Naive thymus-derived CD4-positive, alpha-beta T cell (primary cell): ENCODE measurements at regions not wholly inside any gene's neighbourhood (a gene's known extent, or its start where the extent isn't known, plus 50 kb on each side); places are given as distances from the start of the nearest gene placed in this dataset.

ENCODE experiments used
- ATAC-seq: fragments of 150-1000 bp; cut with Tn5 transposase; 2 replicates; pipeline ENCODE4 v1.10.0; 2021; ENCODE audit warnings: mild to moderate bottlenecking, moderate library complexity
- CTCF ChIA-PET: fragments of 350-600 bp; sonication (Branson Sonifier 250); formaldehyde crosslinking; loops from one replicate; lab custom pipeline; 2021; ENCODE audit warnings: antibody characterized with exemption; lab: Charles Lee
- POLR2A ChIA-PET: fragments of 350-600 bp; sonication (Branson Sonifier 250); formaldehyde crosslinking; loops from one replicate; lab custom pipeline; 2021; ENCODE audit warnings: antibody characterized with exemption, inconsistent platforms; lab: Charles Lee
- DNase-seq, 9 donors: peaks; one replicate each; pipeline versions ENCODE4 v3.0.0 to v3.0.0-alpha.2; 2020 to 2022; ENCODE audit warnings: mixed read lengths in 1 of 9
- H3K27ac ChIP-seq: one replicate; pipeline ENCODE4 v1.7.0; 2013; ENCODE audit warnings: mild to moderate bottlenecking, low read depth, low read length, moderate library complexity
- H3K27me3 ChIP-seq, 2 donors: one replicate each; pipeline ENCODE4 v1.7.0; 2013; ENCODE audit warnings: low read length in 2 of 2, mild to moderate bottlenecking in 2 of 2, moderate library complexity in 2 of 2; ENCODE audit not compliant: control insufficient read depth in 2 of 2, insufficient read depth in 2 of 2
- H3K36me3 ChIP-seq, 3 experiments: 1 replicate in 2 of 3; 2 replicates in 1 of 3; pipeline ENCODE4 v1.7.0; 2013; ENCODE audit warnings: low read length in 3 of 3, mild to moderate bottlenecking in 3 of 3, moderate library complexity in 1 of 3; ENCODE audit not compliant: insufficient read depth in 3 of 3, control insufficient read depth in 2 of 3
- H3K4me1 ChIP-seq, 2 donors: one replicate each; pipeline ENCODE4 v1.7.0; 2013; ENCODE audit warnings: low read length in 2 of 2, mild to moderate bottlenecking in 2 of 2, moderate library complexity in 1 of 2; ENCODE audit not compliant: control insufficient read depth in 2 of 2, insufficient read depth in 2 of 2
- H3K4me3 ChIP-seq: 2 replicates; pipeline ENCODE4 v1.7.0; 2013; ENCODE audit warnings: mild to moderate bottlenecking, low read length
- H3K9me3 ChIP-seq, 3 experiments: 1 replicate in 2 of 3; 2 replicates in 1 of 3; pipeline ENCODE4 v1.7.0; 2013; ENCODE audit warnings: low read length in 3 of 3; ENCODE audit not compliant: control insufficient read depth in 2 of 3
- H3K27ac Mint-ChIP-seq, 9 donors: one replicate each; pipeline ENCODE4 v1.8.0; 2020 to 2022; ENCODE audit warnings: mixed read lengths in 9 of 9, mild to moderate bottlenecking in 8 of 9, moderate library complexity in 5 of 9, inconsistent platforms in 2 of 9
- H3K27me3 Mint-ChIP-seq, 5 donors: one replicate each; pipeline ENCODE4 v1.8.0; 2021 to 2022; ENCODE audit warnings: mixed read lengths in 5 of 5, mild to moderate bottlenecking in 1 of 5
- H3K36me3 Mint-ChIP-seq, 5 donors: one replicate each; pipeline ENCODE4 v1.8.0; 2020 to 2022; ENCODE audit warnings: mixed read lengths in 5 of 5, mild to moderate bottlenecking in 3 of 5, inconsistent platforms in 1 of 5
- H3K4me1 Mint-ChIP-seq, 7 donors: one replicate each; pipeline ENCODE4 v1.8.0; 2020 to 2022; ENCODE audit warnings: mixed read lengths in 7 of 7, mild to moderate bottlenecking in 3 of 7, inconsistent platforms in 1 of 7
- H3K4me3 Mint-ChIP-seq, 10 donors: one replicate each; pipeline ENCODE4 v1.8.0; 2020 to 2022; ENCODE audit warnings: mild to moderate bottlenecking in 10 of 10, mixed read lengths in 10 of 10, moderate library complexity in 6 of 10, inconsistent platforms in 2 of 10
- H3K9me3 Mint-ChIP-seq, 11 donors: one replicate each; pipeline ENCODE4 v1.8.0; 2020 to 2022; ENCODE audit warnings: mixed read lengths in 11 of 11, mild to moderate bottlenecking in 4 of 11, inconsistent platforms in 1 of 11, moderate library complexity in 1 of 11
- intact Hi-C, 2 donors: fragments of 100-400 bp; cut with micrococcal nuclease; formaldehyde crosslinking; loops; one replicate each; pipeline ENCODE4 v1.15.1; 2023

GRCh38 chr5:28710360-28710759, 1672.0 kb upstream of the CDH9 start:
- ChIA-PET POLR2A (no interaction called here), CTCF (no interaction called here)
- peaks cover 3 to 30% (median 9%) of the 10 kb centered on the region in 11 donors for H3K9me3 Mint-ChIP-seq
- no peak overlapping the region for H3K27ac Mint-ChIP-seq
- no peak overlapping the region for H3K27ac ChIP-seq
- H3K4me1 Mint-ChIP-seq = no peaks in the 10 kb centered on the region
- no peaks in the 10 kb centered on the region for H3K36me3 ChIP-seq
- ATAC-seq (no peak), DNase-seq (no peak)
- H3K9me3 ChIP-seq = no peaks in the 10 kb centered on the region
- no peaks in the 10 kb centered on the region for H3K27me3 Mint-ChIP-seq
- no peak overlapping the region for H3K4me3 ChIP-seq
- H3K27me3 ChIP-seq = no peaks in the 10 kb centered on the region
- H3K4me1 ChIP-seq = no peaks in the 10 kb centered on the region
- H3K4me3 Mint-ChIP-seq = no peak overlapping the region
- intact Hi-C loops = no loop called here
- H3K36me3 Mint-ChIP-seq = no peaks in the 10 kb centered on the region

DNA sequence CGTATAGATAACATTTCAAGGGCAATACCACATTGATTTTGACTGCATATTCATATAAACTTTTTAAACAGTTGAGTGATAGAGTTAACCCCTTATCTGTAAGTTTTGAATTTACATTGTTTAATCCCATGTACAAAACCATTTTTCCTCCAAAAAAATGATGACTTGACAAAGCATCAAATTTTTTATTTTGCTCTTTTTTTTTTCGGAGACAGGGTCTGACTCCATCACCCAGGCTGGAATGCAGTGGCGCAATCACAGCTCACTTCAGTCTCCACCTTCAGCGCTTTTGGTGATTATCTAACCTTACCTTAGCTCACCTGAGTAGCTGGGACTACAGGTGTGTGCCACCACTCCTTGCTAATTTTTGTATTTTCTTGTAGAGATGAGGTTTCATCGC, 1670.1 kb upstream of the CDH9 start:
- no peak overlapping the region for H3K27ac Mint-ChIP-seq
- intact Hi-C loops = no loop called here
- no peaks in the 10 kb centered on the region for H3K27me3 Mint-ChIP-seq
- ATAC-seq = no peak
- H3K4me1 Mint-ChIP-seq = no peaks in the 10 kb centered on the region
- no peak overlapping the region for H3K4me3 Mint-ChIP-seq
- no peak for DNase-seq
- CTCF ChIA-PET = no interaction called here
- POLR2A ChIA-PET = no interaction called here
- Histone ChIP-seq H3K4me3 (no peak overlapping the region), H3K9me3 (no peaks in the 10 kb centered on the region), H3K36me3 (no peaks in the 10 kb centered on the region), H3K27me3 (no peaks in the 10 kb centered on the region), H3K27ac (no peak overlapping the region), H3K4me1 (no peaks in the 10 kb centered on the region)
- peaks cover 0 to 24% (median 10%) of the 10 kb centered on the region in 11 donors for H3K9me3 Mint-ChIP-seq
- no peaks in the 10 kb centered on the region for H3K36me3 Mint-ChIP-seq

DNA sequence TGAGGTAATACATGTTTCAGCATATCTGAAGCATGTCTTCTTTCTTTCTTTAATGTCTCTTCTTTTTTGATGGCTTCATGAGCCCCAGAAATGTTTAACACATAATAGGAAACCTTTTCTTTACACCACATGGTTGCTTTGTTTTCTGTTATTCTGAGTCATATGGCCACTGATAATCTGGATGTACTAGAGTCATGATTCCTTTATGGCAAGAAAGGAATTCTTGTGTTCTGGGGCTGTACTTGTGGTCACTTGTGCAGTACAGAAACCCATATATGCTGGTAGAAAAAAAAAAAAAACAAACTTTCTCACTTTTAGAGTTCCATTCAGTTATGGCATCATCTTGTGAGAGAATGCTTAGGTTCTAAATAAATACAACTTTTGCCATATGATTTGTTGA, 1669.3 kb upstream of the CDH9 start:
- Mint-ChIP-seq H3K27me3 (no peaks in the 10 kb centered on the region), H3K36me3 (no peaks in the 10 kb centered on the region), H3K4me3 (no peak overlapping the region), H3K4me1 (no peaks in the 10 kb centered on the region), H3K9me3 (peaks cover 0 to 19% (median 8%) of the 10 kb centered on the region in 11 donors), H3K27ac (no peak overlapping the region)
- Histone ChIP-seq H3K27me3 (no peaks in the 10 kb centered on the region), H3K27ac (no peak overlapping the region), H3K4me3 (no peak overlapping the region), H3K4me1 (no peaks in the 10 kb centered on the region), H3K9me3 (no peaks in the 10 kb centered on the region), H3K36me3 (no peaks in the 10 kb centered on the region)
- no peak for ATAC-seq
- no peak for DNase-seq
- intact Hi-C loops = no loop called here
- ChIA-PET CTCF (no interaction called here), POLR2A (no interaction called here)

GRCh38 chr5:28703651-28704260, 1665.4 kb upstream of the CDH9 start:
- ATAC-seq (no peak), DNase-seq (no peak)
- Histone ChIP-seq H3K27me3 (no peaks in the 10 kb centered on the region), H3K9me3 (no peaks in the 10 kb centered on the region), H3K27ac (no peak overlapping the region), H3K36me3 (no peaks in the 10 kb centered on the region), H3K4me3 (no peak overlapping the region), H3K4me1 (no peaks in the 10 kb centered on the region)
- H3K27ac Mint-ChIP-seq = no peak overlapping the region
- no peaks in the 10 kb centered on the region for H3K4me1 Mint-ChIP-seq
- intact Hi-C loops = no loop called here
- no peaks in the 10 kb centered on the region for H3K27me3 Mint-ChIP-seq
- H3K36me3 Mint-ChIP-seq = no peaks in the 10 kb centered on the region
- H3K4me3 Mint-ChIP-seq = no peak overlapping the region
- peaks cover 2 to 27% (median 13%) of the 10 kb centered on the region in 11 donors for H3K9me3 Mint-ChIP-seq
- CTCF ChIA-PET = no interaction called here
- POLR2A ChIA-PET = no interaction called here

GRCh38 chr5:28691526-28691925, 1653.1 kb upstream of the CDH9 start:
- Histone ChIP-seq H3K27me3 (no peaks in the 10 kb centered on the region), H3K36me3 (no peaks in the 10 kb centered on the region), H3K4me3 (no peak overlapping the region), H3K4me1 (no peaks in the 10 kb centered on the region), H3K27ac (no peak overlapping the region), H3K9me3 (no peaks in the 10 kb centered on the region)
- Mint-ChIP-seq H3K9me3 (peaks cover 0 to 5% (median 2%) of the 10 kb centered on the region in 11 donors), H3K4me1 (no peaks in the 10 kb centered on the region), H3K4me3 (no peak overlapping the region), H3K27me3 (no peaks in the 10 kb centered on the region), H3K36me3 (no peaks in the 10 kb centered on the region), H3K27ac (no peak overlapping the region)
- intact Hi-C loops = no loop called here
- CTCF ChIA-PET = no interaction called here
- no peak for ATAC-seq
- DNase-seq = no peak
- POLR2A ChIA-PET = no interaction called here

DNA sequence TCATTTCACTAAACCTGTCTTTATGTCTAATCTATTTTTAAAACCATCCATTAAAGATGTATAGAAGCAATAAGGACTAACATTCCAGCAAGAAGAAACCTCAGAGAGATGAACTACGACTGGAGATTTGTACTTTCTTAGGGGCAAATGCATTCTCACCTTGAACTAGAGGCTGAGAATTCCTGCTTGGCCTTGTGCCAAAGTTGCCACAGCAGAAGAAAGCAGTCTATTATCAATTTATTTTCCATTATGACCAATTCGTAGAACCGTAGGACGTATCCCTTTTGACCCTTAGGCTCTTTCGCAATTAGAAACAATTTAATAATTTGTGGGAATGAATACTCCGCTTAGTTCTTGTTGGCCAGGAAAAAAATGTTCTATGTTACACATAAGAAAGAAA, 1647.4 kb upstream of the CDH9 start:
- CTCF ChIA-PET = no interaction called here
- H3K27me3 ChIP-seq = no peaks in the 10 kb centered on the region
- intact Hi-C loops = no loop called here
- H3K36me3 Mint-ChIP-seq = no peaks in the 10 kb centered on the region
- DNase-seq (no peak), ATAC-seq (no peak)
- POLR2A ChIA-PET = no interaction called here
- H3K4me3 ChIP-seq = no peak overlapping the region
- no peak overlapping the region for H3K27ac Mint-ChIP-seq
- no peaks in the 10 kb centered on the region for H3K9me3 ChIP-seq
- no peaks in the 10 kb centered on the region for H3K36me3 ChIP-seq
- no peak overlapping the region for H3K27ac ChIP-seq
- H3K4me3 Mint-ChIP-seq = no peak overlapping the region
- peaks cover 0 to 15% (median 5%) of the 10 kb centered on the region in 11 donors for H3K9me3 Mint-ChIP-seq
- H3K4me1 Mint-ChIP-seq = no peaks in the 10 kb centered on the region
- H3K4me1 ChIP-seq = no peaks in the 10 kb centered on the region
- H3K27me3 Mint-ChIP-seq = no peaks in the 10 kb centered on the region

- intact Hi-C loops = no loop called here
- no peaks in the 10 kb centered on the region for H3K4me1 Mint-ChIP-seq
- peaks cover 0 to 9% (median 1%) of the 10 kb centered on the region in 11 donors for H3K9me3 Mint-ChIP-seq
- Histone ChIP-seq H3K9me3 (no peaks in the 10 kb centered on the region), H3K4me3 (no peak overlapping the region), H3K27me3 (no peaks in the 10 kb centered on the region), H3K36me3 (no peaks in the 10 kb centered on the region), H3K27ac (no peak overlapping the region), H3K4me1 (no peaks in the 10 kb centered on the region)
- H3K36me3 Mint-ChIP-seq = no peaks in the 10 kb centered on the region
- ATAC-seq = no peak
- POLR2A ChIA-PET = no interaction called here
- CTCF ChIA-PET = no interaction called here
- no peak for DNase-seq
- H3K27me3 Mint-ChIP-seq = no peaks in the 10 kb centered on the region
- no peak overlapping the region for H3K27ac Mint-ChIP-seq
- H3K4me3 Mint-ChIP-seq = no peak overlapping the region
Measured at GRCh38 chr5:28678899-28679298, 1640.5 kb upstream of the CDH9 start.
